LNCAP (cell line): ENCODE measurements at regions not wholly inside any gene's neighbourhood (a gene's known extent, or its start where the extent isn't known, plus 50 kb on each side); places are given as distances from the start of the nearest gene placed in this dataset.

Source experiments
- CTCF ChIP-seq: fragments of 450-650 bp; IDR thresholded peaks from 2 replicates; pipeline ENCODE4 v1.5.1; 2017; ENCODE audit warnings: mild to moderate bottlenecking

- no peak for TF ChIP-seq CTCF
Observed at GRCh38 chr5:100659080-100659795, 124.1 kb downstream of the FAM174A start.

- TF ChIP-seq CTCF = no peak
Observed at GRCh38 chr5:100664140-100664539, 129.0 kb downstream of the FAM174A start.

- no peak for TF ChIP-seq CTCF
Observed at GRCh38 chr5:100667161-100667630, 132.0 kb downstream of the FAM174A start.

- TF ChIP-seq CTCF = no peak
Observed at GRCh38 chr5:100668511-100668910, 133.3 kb downstream of the FAM174A start.

GRCh38 chr5:100676817-100677631, 141.8 kb downstream of the FAM174A start:
- TF ChIP-seq CTCF = no peak

GRCh38 chr5:100682625-100683024, 147.5 kb downstream of the FAM174A start:
- no peak for TF ChIP-seq CTCF

GRCh38 chr5:100683881-100684280, 148.7 kb downstream of the FAM174A start:
- no peak for TF ChIP-seq CTCF
